ENCODE measurements at regions not wholly inside any gene's neighbourhood (a gene's known extent, or its start where the extent isn't known, plus 50 kb on each side); places are given as distances from the start of the nearest gene placed in this dataset.

DNA sequence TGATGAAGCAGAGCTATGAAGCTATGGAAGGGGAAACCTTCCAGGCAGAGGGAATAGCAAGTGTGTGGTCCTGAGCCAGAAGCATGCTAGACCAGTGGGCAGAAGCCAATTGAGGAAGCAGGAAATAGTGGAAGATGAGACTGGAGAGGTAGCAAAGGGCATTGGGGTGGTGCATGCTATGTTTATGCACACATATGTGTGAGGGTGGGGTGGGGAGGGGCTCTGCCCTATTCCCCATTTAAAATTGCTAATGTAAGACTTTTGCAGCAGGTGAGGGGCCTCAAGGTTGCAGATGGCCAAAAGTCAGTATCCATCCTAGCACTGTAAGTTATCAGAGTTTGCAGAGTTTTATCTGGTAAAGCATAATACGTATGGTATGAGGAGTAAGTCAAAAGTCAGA lies 626.6 kb upstream of the KIRREL3 start:
- no peak for ATAC-seq
- no peak for TF ChIP-seq ESRRG (CRISPR knock-in tag; IDR thresholded peaks at IDR 0.05)
- no peak for TF ChIP-seq ZFP30 (CRISPR knock-in tag; IDR thresholded peaks at IDR 0.05)
- TF ChIP-seq CREB5 (CRISPR knock-in tag; IDR thresholded peaks at IDR 0.05; ENCODE audit: low read depth), result no peak
- TF ChIP-seq CSDC2 (CRISPR knock-in tag; IDR thresholded peaks at IDR 0.05), result no peak
- no peak for TF ChIP-seq BACH2 (CRISPR knock-in tag; IDR thresholded peaks at IDR 0.05; ENCODE audit: borderline replicate concordance)
- no peak for TF ChIP-seq ZNF8 (CRISPR knock-in tag; IDR thresholded peaks at IDR 0.05)
- TF ChIP-seq PPARA (CRISPR knock-in tag; IDR thresholded peaks at IDR 0.05; ENCODE audit: borderline replicate concordance), result no peak

GRCh38 chr11:127625402-127625801 lies 624.8 kb upstream of the KIRREL3 start:
- ATAC-seq, result no peak
- no peak for TF ChIP-seq ZNF70 (CRISPR knock-in tag; IDR thresholded peaks at IDR 0.05)

GRCh38 chr11:127624306-127624856 lies 623.8 kb upstream of the KIRREL3 start:
- TF ChIP-seq TCF4 (CRISPR knock-in tag; IDR thresholded peaks at IDR 0.05; ENCODE audit: borderline replicate concordance) (no peak), PATZ1 (CRISPR knock-in tag; IDR thresholded peaks at IDR 0.05; ENCODE audit: borderline replicate concordance) (no peak), ZFP30 (CRISPR knock-in tag; IDR thresholded peaks at IDR 0.05) (no peak), CSDC2 (CRISPR knock-in tag; IDR thresholded peaks at IDR 0.05) (no peak), RARB (CRISPR knock-in tag; IDR thresholded peaks at IDR 0.05) (no peak), ZC3H10 (CRISPR knock-in tag; IDR thresholded peaks at IDR 0.05) (no peak), TSHZ2 (CRISPR knock-in tag; IDR thresholded peaks at IDR 0.05) (no peak), GLIS3 (CRISPR knock-in tag; IDR thresholded peaks at IDR 0.05) (no peak), ZNF8 (CRISPR knock-in tag; IDR thresholded peaks at IDR 0.05) (no peak), ZNF70 (CRISPR knock-in tag; IDR thresholded peaks at IDR 0.05) (no peak), ESRRG (CRISPR knock-in tag; IDR thresholded peaks at IDR 0.05) (no peak), CREB5 (CRISPR knock-in tag; IDR thresholded peaks at IDR 0.05; ENCODE audit: low read depth) (no peak), SNAI2 (CRISPR knock-in tag; IDR thresholded peaks at IDR 0.05) (no peak), BACH2 (CRISPR knock-in tag; IDR thresholded peaks at IDR 0.05; ENCODE audit: borderline replicate concordance) (no peak), ZNF565 (CRISPR knock-in tag; conservative IDR thresholded peaks at IDR 0.05; ENCODE audit: low read depth) (no peak), ZFP3 (CRISPR knock-in tag; IDR thresholded peaks at IDR 0.05) (no peak), PPARA (CRISPR knock-in tag; IDR thresholded peaks at IDR 0.05; ENCODE audit: borderline replicate concordance) (no peak), TOX (CRISPR knock-in tag; IDR thresholded peaks at IDR 0.05; ENCODE audit: borderline replicate concordance) (no peak), CSRNP3 (CRISPR knock-in tag; IDR thresholded peaks at IDR 0.05) (no peak)
- ATAC-seq, result no peak

- ATAC-seq, result no peak
- TF ChIP-seq, protein P1, sequence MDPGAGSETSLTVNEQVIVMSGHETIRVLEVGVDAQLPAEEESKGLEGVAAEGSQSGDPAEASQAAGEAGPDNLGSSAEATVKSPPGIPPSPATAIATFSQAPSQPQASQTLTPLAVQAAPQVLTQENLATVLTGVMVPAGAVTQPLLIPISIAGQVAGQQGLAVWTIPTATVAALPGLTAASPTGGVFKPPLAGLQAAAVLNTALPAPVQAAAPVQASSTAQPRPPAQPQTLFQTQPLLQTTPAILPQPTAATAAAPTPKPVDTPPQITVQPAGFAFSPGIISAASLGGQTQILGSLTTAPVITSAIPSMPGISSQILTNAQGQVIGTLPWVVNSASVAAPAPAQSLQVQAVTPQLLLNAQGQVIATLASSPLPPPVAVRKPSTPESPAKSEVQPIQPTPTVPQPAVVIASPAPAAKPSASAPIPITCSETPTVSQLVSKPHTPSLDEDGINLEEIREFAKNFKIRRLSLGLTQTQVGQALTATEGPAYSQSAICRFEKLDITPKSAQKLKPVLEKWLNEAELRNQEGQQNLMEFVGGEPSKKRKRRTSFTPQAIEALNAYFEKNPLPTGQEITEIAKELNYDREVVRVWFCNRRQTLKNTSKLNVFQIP (CRISPR knock-in tag; IDR thresholded peaks at IDR 0.05; ENCODE audit: borderline replicate concordance, low read depth), result no peak
- TF ChIP-seq ZFP3 (CRISPR knock-in tag; IDR thresholded peaks at IDR 0.05) (no peak), ISL1 (CRISPR knock-in tag; IDR thresholded peaks at IDR 0.05) (no peak)
These were observed 622.1 kb upstream of the KIRREL3 start for GRCh38 chr11:127622686-127623085.
